HCT116 (cell line): ENCODE measurements at regions not wholly inside any gene's neighbourhood (a gene's known extent, or its start where the extent isn't known, plus 50 kb on each side); places are given as distances from the start of the nearest gene placed in this dataset.

Experiments used
- ATAC-seq: fragments of 200-7000 bp; cut with Tn5 transposase; 2 replicates; pipeline ENCODE4 v1.9.1; 2020; ENCODE audit warnings: mild to moderate bottlenecking, moderate library complexity
- BruUV-seq: library from RNA; stranded (reverse); fragments of 400-500 nt; replicated peaks from 2 replicates; lab custom pipeline; 2021; lab: Mats Ljungman, UMichigan
- CTCF ChIA-PET: fragments of 300-600 bp; sonication (Branson Sonifier 250); formaldehyde crosslinking; loops from one replicate; lab custom pipeline; 2021; ENCODE audit warnings: antibody characterized with exemption; lab: Charles Lee
- POLR2A ChIA-PET: fragments of 300-600, 350-600 bp; sonication (Branson Sonifier 250); formaldehyde crosslinking; loops from one replicate; lab custom pipeline; 2021; ENCODE audit warnings: antibody characterized with exemption; lab: Charles Lee
- RAD21 ChIA-PET, 2 experiments: fragments of 300-600 bp; sonication (Branson Sonifier 250); formaldehyde crosslinking; loops; one replicate each; lab custom pipeline; 2023; ENCODE audit warnings: low total read pairs in 2 of 2; ENCODE audit not compliant: uncharacterized antibody in 2 of 2, unreplicated experiment in 2 of 2, low non-redundant PET in 1 of 2; lab: Charles Lee
- DNase-seq: peaks from one replicate; pipeline ENCODE4 v3.0.0-alpha.2; 2010; ENCODE audit warnings: low read depth, low spot score
- H2AFZ ChIP-seq: fragments of 200-600 bp; shearing (Covaris generic), sonication (generic); 2 replicates; pipeline ENCODE4 v1.6.1; 2017; ENCODE audit warnings: low read depth, mixed run types, mixed read lengths, antibody characterized with exemption, low read length; ENCODE audit not compliant: poor library complexity, severe bottlenecking
- H3K27ac ChIP-seq: 2 replicates; pipeline ENCODE4 v1.5.1; 2012; ENCODE audit warnings: low read depth, low read length
- H3K27me3 ChIP-seq: fragments of 200-600 bp; sonication (generic); 2 replicates; pipeline ENCODE4 v1.6.1; 2016; ENCODE audit warnings: mixed run types, low read length, mixed read lengths; ENCODE audit not compliant: insufficient read depth
- H3K36me3 ChIP-seq, 2 experiments: fragments of 200-500 bp in 1 of 2; fragments of 200-600 bp in 1 of 2; sonication (Bioruptor generic) in 1 of 2; sonication (generic) in 1 of 2; 2 replicates each; pipeline versions ENCODE4 v1.5.1 to v1.6.1; 2014 to 2016; ENCODE audit warnings: low read length in 2 of 2, inconsistent platforms in 1 of 2, mixed read lengths in 1 of 2, mixed run types in 1 of 2; ENCODE audit not compliant: insufficient read depth in 2 of 2, control insufficient read depth in 1 of 2
- H3K4me1 ChIP-seq, 2 experiments: fragments of 200-600 bp in 1 of 2; sonication (generic) in 1 of 2; 2 replicates each; pipeline versions ENCODE4 v1.5.1 to v1.6.1; 2012 to 2017; ENCODE audit warnings: low read length in 2 of 2, inconsistent platforms in 1 of 2, mild to moderate bottlenecking in 1 of 2, mixed read lengths in 1 of 2, mixed run types in 1 of 2, moderate library complexity in 1 of 2; ENCODE audit not compliant: insufficient read depth in 2 of 2, control insufficient read depth in 1 of 2
- H3K4me2 ChIP-seq: fragments of 200-600 bp; sonication (generic); 2 replicates; pipeline ENCODE4 v1.6.1; 2017; ENCODE audit warnings: mixed run types, low read length, mixed read lengths
- H3K4me3 ChIP-seq, 2 experiments: fragments of 200-600 bp in 1 of 2; sonication (generic) in 1 of 2; replicated peaks in 1 of 2; 2 replicates each; pipeline ENCODE4 v1.5.1; 2011 to 2016; ENCODE audit warnings: low read length in 2 of 2, control low read depth in 1 of 2, low read depth in 1 of 2, mild to moderate bottlenecking in 1 of 2, mixed read lengths in 1 of 2, mixed run types in 1 of 2
- H3K79me2 ChIP-seq: fragments of 200-600 bp; sonication (generic); 2 replicates; pipeline ENCODE4 v1.6.1; 2017; ENCODE audit warnings: mild to moderate bottlenecking, mixed run types, low read length, moderate library complexity, mixed read lengths; ENCODE audit not compliant: insufficient read depth
- H3K9ac ChIP-seq: fragments of 200-600 bp; sonication (generic); 2 replicates; pipeline ENCODE4 v1.6.1; 2016; ENCODE audit warnings: low read length, mixed read lengths
- H3K9me2 ChIP-seq: fragments of 200-600 bp; sonication (generic), shearing (Covaris generic); 2 replicates; pipeline ENCODE4 v1.6.1; 2017; ENCODE audit warnings: mixed run types, mild to moderate bottlenecking, moderate library complexity; ENCODE audit not compliant: insufficient read depth
- H3K9me3 ChIP-seq, 2 experiments: fragments of 200-500 bp in 1 of 2; fragments of 200-600 bp in 1 of 2; sonication (Bioruptor generic) in 1 of 2; sonication (generic) in 1 of 2; 2 replicates each; pipeline ENCODE4 v1.6.1; 2014 to 2017; ENCODE audit warnings: low read length in 2 of 2, mixed read lengths in 2 of 2, inconsistent platforms in 1 of 2, low read depth in 1 of 2, mild to moderate bottlenecking in 1 of 2, mixed run types in 1 of 2, moderate library complexity in 1 of 2; ENCODE audit not compliant: control insufficient read depth in 1 of 2, insufficient read depth in 1 of 2
- H4K20me1 ChIP-seq: fragments of 200-600 bp; sonication (generic), shearing (Covaris generic); 2 replicates; pipeline ENCODE4 v1.6.1; 2017; ENCODE audit warnings: mixed run types, mild to moderate bottlenecking, moderate library complexity; ENCODE audit not compliant: insufficient read depth
- CEBPB ChIP-seq: IDR thresholded peaks from 2 replicates; pipeline ENCODE4 v1.6.1; 2012; ENCODE audit warnings: low read depth
- CTCF ChIP-seq, 3 experiments: fragments of 200-600 bp in 1 of 3; sonication (generic) in 1 of 3; IDR thresholded peaks in 2 of 3; conservative IDR thresholded peaks in 1 of 3; 2 replicates each; pipeline ENCODE4 v1.5.1; 2012 to 2017; ENCODE audit warnings: low read depth in 2 of 3, low read length in 2 of 3, antibody characterized with exemption in 1 of 3, borderline replicate concordance in 1 of 3, control low read depth in 1 of 3, mild to moderate bottlenecking in 1 of 3, mixed read lengths in 1 of 3, mixed run types in 1 of 3, moderate library complexity in 1 of 3; ENCODE audit not compliant: insufficient read depth in 1 of 3
- EGR1 ChIP-seq: IDR thresholded peaks from 2 replicates; pipeline ENCODE4 v1.6.1; 2012; ENCODE audit warnings: low read depth
- EZH2 ChIP-seq: fragments of 200-600 bp; sonication (generic); IDR thresholded peaks from 2 replicates; pipeline ENCODE4 v1.6.1; 2017; ENCODE audit warnings: antibody characterized with exemption, mixed run types
- EZH2phosphoT487 ChIP-seq: fragments of 200-600 bp; IDR thresholded peaks from 2 replicates; pipeline ENCODE4 v1.6.1; 2018; ENCODE audit warnings: antibody characterized with exemption, borderline replicate concordance
- JUND ChIP-seq: IDR thresholded peaks from 2 replicates; pipeline ENCODE4 v1.6.1; 2012
- POLR2A ChIP-seq: IDR thresholded peaks from 2 replicates; pipeline ENCODE4 v1.7.0; 2011; ENCODE audit warnings: borderline replicate concordance; ENCODE audit not compliant: insufficient read depth, insufficient read length; ENCODE audit errors: extremely low read depth
- POLR2AphosphoS5 ChIP-seq: IDR thresholded peaks from 2 replicates; pipeline ENCODE4 v1.6.1; 2011; ENCODE audit warnings: mild to moderate bottlenecking, low read depth, low read length, moderate library complexity
- RAD21 ChIP-seq: IDR thresholded peaks from 2 replicates; pipeline ENCODE4 v1.6.1; 2012; ENCODE audit warnings: low read depth, mild to moderate bottlenecking
- REST ChIP-seq: IDR thresholded peaks from 2 replicates; pipeline ENCODE4 v1.6.1; 2012; ENCODE audit warnings: low read depth
- SIN3A ChIP-seq: IDR thresholded peaks from 2 replicates; pipeline ENCODE4 v1.6.1; 2012; ENCODE audit warnings: low read depth
- TCF7L2 ChIP-seq: IDR thresholded peaks from 2 replicates; pipeline ENCODE4 v1.7.0; 2011; ENCODE audit warnings: borderline replicate concordance, inconsistent platforms; ENCODE audit not compliant: insufficient read depth, insufficient read length; ENCODE audit errors: extremely low read depth
- ZNF274 ChIP-seq: fragments of 200-500 bp; sonication (Bioruptor generic); IDR thresholded peaks from 2 replicates; pipeline ENCODE4 v1.6.1; 2014; ENCODE audit warnings: mild to moderate bottlenecking, low read depth, low read length, inconsistent platforms
- intact Hi-C: fragments of 100-400 bp; cut with micrococcal nuclease; formaldehyde crosslinking; loops from 2 replicates; pipeline ENCODE4 v1.10.0; 2022

GRCh38 chr1:209517681-209518050 lies 65.8 kb upstream of the CAMK1G start:
- no peaks in the 10 kb centered on the region for H3K9me2 ChIP-seq
- DNase-seq (no peak), ATAC-seq (no peak)
- ChIA-PET POLR2A (no interaction called here), CTCF (no interaction called here), RAD21 (no interaction called here)
- H3K4me3 ChIP-seq: no peak overlapping the region
- H3K27me3 ChIP-seq: peaks cover 22% of the 10 kb centered on the region
- TF ChIP-seq POLR2AphosphoS5: no peak
- no peak for TF ChIP-seq TCF7L2
- no peak for TF ChIP-seq EGR1
- no peak for TF ChIP-seq RAD21
- no peak for TF ChIP-seq CTCF (IDR thresholded peaks at IDR 0.05 in 2 of 3, conservative IDR thresholded peaks at IDR 0.05 in 1 of 3; ENCODE audit: borderline replicate concordance in 1 of 3, insufficient read depth in 1 of 3, low read depth in 2 of 3, low read length in 2 of 3)
- TF ChIP-seq SIN3A: no peak
- no peak for TF ChIP-seq EZH2
- no peak for TF ChIP-seq EZH2phosphoT487
- no peak for TF ChIP-seq JUND
- no peak for TF ChIP-seq REST
- no peak for TF ChIP-seq CEBPB
- TF ChIP-seq POLR2A: no peak
- no peak for TF ChIP-seq ZNF274
- H3K36me3 ChIP-seq: no peaks in the 10 kb centered on the region
- no peaks in the 10 kb centered on the region for H3K4me1 ChIP-seq
- H2AFZ ChIP-seq: no peak overlapping the region
- H3K9ac ChIP-seq: no peak overlapping the region
- no peaks in the 10 kb centered on the region for H3K79me2 ChIP-seq
- no peaks in the 10 kb centered on the region for H4K20me1 ChIP-seq
- BruUV-seq: no TSS peak
- H3K4me2 ChIP-seq: no peak overlapping the region
- no peak overlapping the region for H3K27ac ChIP-seq
- intact Hi-C loops: no loop called here
- no peaks in the 10 kb centered on the region for H3K9me3 ChIP-seq
